Left lung (tissue), 4 donors: ENCODE measurements at regions not wholly inside any gene's neighbourhood (a gene's known extent, or its start where the extent isn't known, plus 50 kb on each side); places are given as distances from the start of the nearest gene placed in this dataset.

ENCODE experiments used
- ATAC-seq: fragments of 200-7000 bp; cut with Tn5 transposase; one replicate; pipeline ENCODE4 v1.9.1; 2020; ENCODE audit warnings: moderate library complexity
- DNase-seq, 4 donors: peaks; one replicate each; pipeline ENCODE4 v3.0.0-alpha.2; 2013 to 2020
- H3K27ac ChIP-seq, 2 donors: fragments of 200-600 bp; sonication (generic) in 1 of 2; one replicate each; pipeline versions ENCODE4 v1.5.0 to v1.8.0; 2020 to 2021
- H3K27me3 ChIP-seq, 2 donors: fragments of 200-600 bp; sonication (generic) in 1 of 2; one replicate each; pipeline versions ENCODE4 v1.5.0 to v1.8.0; 2020 to 2021
- H3K36me3 ChIP-seq, 2 donors: fragments of 200-600 bp; sonication (generic) in 1 of 2; one replicate each; pipeline versions ENCODE4 v1.5.0 to v1.8.0; 2020 to 2021
- H3K4me1 ChIP-seq, 2 donors: fragments of 200-600 bp; one replicate each; pipeline ENCODE4 v1.8.0; 2021
- H3K4me3 ChIP-seq, 2 donors: fragments of 200-600 bp; sonication (generic) in 1 of 2; one replicate each; pipeline versions ENCODE4 v1.5.0 to v1.8.0; 2020 to 2021; ENCODE audit warnings: mild to moderate bottlenecking in 1 of 2
- H3K9me3 ChIP-seq, 2 donors: fragments of 200-600 bp; sonication (generic) in 1 of 2; one replicate each; pipeline versions ENCODE4 v1.5.0 to v1.8.0; 2020 to 2021
- intact Hi-C, 2 donors: fragments of 100-400 bp; cut with DNase I; formaldehyde crosslinking; loops; one replicate each; pipeline versions ENCODE4 v1.11.2 to v1.14.2; 2022
- TF ChIP-seq, protein P1 (sequence below), 2 donors: fragments of 200-600 bp; sonication (generic) in 1 of 2; IDR thresholded peaks; one replicate each; pipeline versions ENCODE4 v1.5.0 to v1.8.0; 2021; ENCODE audit warnings: antibody characterized with exemption in 2 of 2
- donor health status: DM: no; HTN: yes; CAD: no.
- donor health status: DM: no; HTN: no; CAD: no.

GRCh38 chr9:129322022-129322621 is 144.1 kb upstream of the IER5L start:
- Histone ChIP-seq H3K27me3 (no peaks in the 10 kb centered on the region), H3K4me3 (no peak overlapping the region), H3K36me3 (no peaks in the 10 kb centered on the region), H3K4me1 (peaks cover 26 to 45% of the 10 kb centered on the region in 2 donors), H3K9me3 (no peaks in the 10 kb centered on the region), H3K27ac (peak overlapping the region in 1 of 2 donors; percentile 87)
- DNase-seq, result no peak
- ATAC-seq, result no peak
- intact Hi-C loops, result no loop called here
- TF ChIP-seq, protein P1, sequence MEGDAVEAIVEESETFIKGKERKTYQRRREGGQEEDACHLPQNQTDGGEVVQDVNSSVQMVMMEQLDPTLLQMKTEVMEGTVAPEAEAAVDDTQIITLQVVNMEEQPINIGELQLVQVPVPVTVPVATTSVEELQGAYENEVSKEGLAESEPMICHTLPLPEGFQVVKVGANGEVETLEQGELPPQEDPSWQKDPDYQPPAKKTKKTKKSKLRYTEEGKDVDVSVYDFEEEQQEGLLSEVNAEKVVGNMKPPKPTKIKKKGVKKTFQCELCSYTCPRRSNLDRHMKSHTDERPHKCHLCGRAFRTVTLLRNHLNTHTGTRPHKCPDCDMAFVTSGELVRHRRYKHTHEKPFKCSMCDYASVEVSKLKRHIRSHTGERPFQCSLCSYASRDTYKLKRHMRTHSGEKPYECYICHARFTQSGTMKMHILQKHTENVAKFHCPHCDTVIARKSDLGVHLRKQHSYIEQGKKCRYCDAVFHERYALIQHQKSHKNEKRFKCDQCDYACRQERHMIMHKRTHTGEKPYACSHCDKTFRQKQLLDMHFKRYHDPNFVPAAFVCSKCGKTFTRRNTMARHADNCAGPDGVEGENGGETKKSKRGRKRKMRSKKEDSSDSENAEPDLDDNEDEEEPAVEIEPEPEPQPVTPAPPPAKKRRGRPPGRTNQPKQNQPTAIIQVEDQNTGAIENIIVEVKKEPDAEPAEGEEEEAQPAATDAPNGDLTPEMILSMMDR (IDR thresholded peaks at IDR 0.05), result no peak

DNA sequence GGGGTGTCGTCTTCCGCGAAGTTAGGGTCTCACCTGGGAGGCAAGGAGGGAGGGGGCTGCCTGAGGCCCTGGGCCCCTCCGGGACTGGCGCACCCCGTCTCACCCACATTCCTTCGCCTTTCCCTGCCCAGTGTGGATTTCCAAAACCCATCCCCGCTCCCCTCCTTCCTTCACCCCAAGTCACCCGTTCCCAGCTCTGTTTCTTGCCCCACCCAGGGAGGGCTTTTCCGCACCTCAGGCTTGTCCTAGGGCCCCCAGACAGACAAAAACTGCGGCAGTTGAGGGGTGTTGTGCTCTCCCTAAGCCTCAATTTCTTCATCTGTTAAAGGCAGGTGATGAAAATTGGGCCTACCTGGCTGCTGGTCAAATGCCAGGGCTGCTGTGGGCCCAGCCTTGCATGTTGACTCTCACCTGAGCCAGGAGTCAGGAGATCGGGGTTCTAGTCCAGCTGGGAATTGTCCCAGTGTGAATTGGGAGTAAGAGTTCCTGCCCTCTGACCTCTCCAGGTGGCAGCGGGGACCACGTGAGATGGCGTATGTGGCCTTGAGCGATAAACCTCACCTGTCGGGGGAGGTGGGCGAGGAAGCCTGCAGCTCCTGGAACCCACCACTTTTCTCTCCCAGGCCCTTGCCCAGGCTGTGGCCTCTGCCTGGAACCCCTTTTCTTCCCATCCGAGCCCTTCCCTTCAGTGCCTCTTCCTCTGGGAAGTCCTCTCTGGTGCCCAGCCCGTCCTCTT is 143.4 kb upstream of the IER5L start:
- Histone ChIP-seq H3K27me3 (no peaks in the 10 kb centered on the region), H3K27ac (peak overlapping the region; percentile 81 to 87), H3K4me1 (peaks cover 26 to 45% of the 10 kb centered on the region in 2 donors), H3K4me3 (peak overlapping the region; percentile 21 to 52), H3K36me3 (no peaks in the 10 kb centered on the region), H3K9me3 (no peaks in the 10 kb centered on the region)
- no peak for ATAC-seq
- intact Hi-C loops, result no loop called here
- TF ChIP-seq, protein P1 (IDR thresholded peaks at IDR 0.05), result no peak
- peak in 1 of 4 donors; percentile 33 for DNase-seq

- intact Hi-C loops, result no loop called here
- no peaks in the 10 kb centered on the region for H3K9me3 ChIP-seq
- TF ChIP-seq, protein P1 (IDR thresholded peaks at IDR 0.05), result no peak
- no peaks in the 10 kb centered on the region for H3K27me3 ChIP-seq
- DNase-seq (peak; percentile 66 to 93 (median 86)), ATAC-seq (peak; percentile 88)
- peak overlapping the region; percentile 21 to 52 for H3K4me3 ChIP-seq
- H3K36me3 ChIP-seq, result no peaks in the 10 kb centered on the region
- peak overlapping the region; percentile 81 to 87 for H3K27ac ChIP-seq
- H3K4me1 ChIP-seq, result peaks cover 26 to 45% of the 10 kb centered on the region in 2 donors
Measured at GRCh38 chr9:129320575-129321285, 142.7 kb upstream of the IER5L start.

DNA sequence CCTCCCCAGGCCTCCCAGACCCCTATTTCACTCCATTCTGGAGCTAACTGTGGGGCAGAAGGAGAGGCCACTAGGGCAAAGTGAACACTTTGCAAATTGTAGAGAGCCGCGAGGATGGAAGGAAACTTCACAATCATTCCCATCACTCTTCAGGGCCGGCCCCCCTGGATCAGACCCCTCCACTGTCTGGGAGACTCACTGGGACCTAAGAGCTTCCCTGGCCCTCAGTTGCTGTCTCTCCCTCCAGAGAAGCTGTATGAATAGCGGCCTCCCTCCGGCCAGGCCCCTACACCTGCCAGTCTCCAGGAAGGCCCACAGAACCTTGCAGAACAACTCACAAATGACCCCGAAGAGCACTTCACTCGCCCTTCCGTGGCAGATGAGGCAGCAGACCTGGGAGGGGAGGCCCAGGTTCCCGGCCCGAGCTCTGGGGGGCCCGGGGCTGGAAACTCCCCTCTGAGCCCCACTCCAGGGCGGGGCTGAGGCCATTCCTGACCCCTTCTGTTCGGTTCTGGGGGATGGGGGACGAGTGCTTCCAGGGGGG is 141.9 kb upstream of the IER5L start:
- Histone ChIP-seq H3K4me3 (peak overlapping the region; percentile 21 to 52), H3K27me3 (no peaks in the 10 kb centered on the region), H3K4me1 (peaks cover 26 to 50% of the 10 kb centered on the region in 2 donors), H3K9me3 (no peaks in the 10 kb centered on the region), H3K36me3 (no peaks in the 10 kb centered on the region), H3K27ac (peak overlapping the region; percentile 81 to 87)
- intact Hi-C loops, result no loop called here
- TF ChIP-seq, protein P1 (IDR thresholded peaks at IDR 0.05), result no peak
- DNase-seq, result peak in 1 of 4 donors; percentile 34
- ATAC-seq, result peak; percentile 38
